IPS-15b (cell line): ENCODE measurements at regions not wholly inside any gene's neighbourhood (a gene's known extent, or its start where the extent isn't known, plus 50 kb on each side); places are given as distances from the start of the nearest gene placed in this dataset.
"Not testable (repeated sequence)": the region's sequence is repeated elsewhere in the genome, so short reads cannot be mapped to it uniquely, and the experiment has no call there.

Source experiments
- H3K27me3 ChIP-seq: one replicate; pipeline ENCODE4 v1.6.1; 2013; ENCODE audit warnings: low read length; ENCODE audit not compliant: control insufficient read depth, insufficient read depth
- H3K36me3 ChIP-seq: one replicate; pipeline ENCODE4 v1.6.1; 2013; ENCODE audit warnings: low read length; ENCODE audit not compliant: control insufficient read depth, insufficient read depth
- H3K4me1 ChIP-seq: one replicate; pipeline ENCODE4 v1.6.1; 2013; ENCODE audit warnings: mild to moderate bottlenecking, low read length; ENCODE audit not compliant: control insufficient read depth, insufficient read depth
- H3K4me3 ChIP-seq: one replicate; pipeline ENCODE4 v1.5.1; 2013; ENCODE audit warnings: low read depth, low read length
- H3K9ac ChIP-seq: one replicate; pipeline ENCODE4 v1.6.1; 2013; ENCODE audit warnings: low read depth, mild to moderate bottlenecking, low read length
- H3K9me3 ChIP-seq: one replicate; pipeline ENCODE4 v1.6.1; 2013; ENCODE audit warnings: mild to moderate bottlenecking, low read length; ENCODE audit not compliant: control insufficient read depth, insufficient read depth

- Histone ChIP-seq H3K9me3 (peaks cover 35% of the 10 kb centered on the region), H3K27me3 (no peaks in the 10 kb centered on the region), H3K4me3 (no peak overlapping the region), H3K9ac (no peak overlapping the region), H3K4me1 (no peaks in the 10 kb centered on the region), H3K36me3 (peaks cover 2% of the 10 kb centered on the region)
Measured at GRCh38 chr16:35573407-35573806, 2114.0 kb downstream of the TP53TG3F start.

- peaks cover 29% of the 10 kb centered on the region for H3K9me3 ChIP-seq
- H3K36me3 ChIP-seq: peaks cover 2% of the 10 kb centered on the region
- no peak overlapping the region for H3K4me3 ChIP-seq
Measured at GRCh38 chr16:35574011-35574410, 2114.6 kb downstream of the TP53TG3F start.

GRCh38 chr16:35574454-35575431, 2115.3 kb downstream of the TP53TG3F start:
- Histone ChIP-seq H3K36me3 (peaks cover 2% of the 10 kb centered on the region), H3K4me1 (no peaks in the 10 kb centered on the region), H3K4me3 (no peak overlapping the region), H3K27me3 (no peaks in the 10 kb centered on the region), H3K9me3 (peaks cover 24% of the 10 kb centered on the region), H3K9ac (no peak overlapping the region)

More at GRCh38 chr16:35574011-35574410, 2114.6 kb downstream of the TP53TG3F start:
- Histone ChIP-seq H3K27me3 (no peaks in the 10 kb centered on the region), H3K4me1 (no peaks in the 10 kb centered on the region), H3K9ac (no peak overlapping the region)

DNA sequence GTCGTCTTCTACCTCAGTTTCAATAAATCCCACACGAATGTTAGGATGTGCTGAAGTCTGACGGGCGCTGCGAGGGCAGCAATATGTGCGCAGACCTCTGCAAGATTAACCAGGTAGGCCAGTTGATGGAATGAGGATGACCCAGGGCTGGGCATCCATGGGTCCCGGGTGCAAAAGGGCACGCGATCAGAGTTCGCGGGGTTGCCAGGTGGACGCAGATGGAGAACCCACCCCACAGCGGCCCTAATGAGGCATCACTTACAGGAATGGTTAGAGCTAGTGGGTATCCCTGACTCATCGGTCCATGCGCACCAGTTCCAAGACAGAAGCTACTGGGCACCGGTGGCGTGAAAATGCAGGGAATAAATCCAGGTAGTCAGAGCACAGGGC, 2116.0 kb downstream of the TP53TG3F start:
- peaks cover 26% of the 10 kb centered on the region for H3K9me3 ChIP-seq
- no peaks in the 10 kb centered on the region for H3K27me3 ChIP-seq
- no peak overlapping the region for H3K4me3 ChIP-seq
- H3K9ac ChIP-seq: no peak overlapping the region
- no peaks in the 10 kb centered on the region for H3K4me1 ChIP-seq
- peaks cover 2% of the 10 kb centered on the region for H3K36me3 ChIP-seq

DNA sequence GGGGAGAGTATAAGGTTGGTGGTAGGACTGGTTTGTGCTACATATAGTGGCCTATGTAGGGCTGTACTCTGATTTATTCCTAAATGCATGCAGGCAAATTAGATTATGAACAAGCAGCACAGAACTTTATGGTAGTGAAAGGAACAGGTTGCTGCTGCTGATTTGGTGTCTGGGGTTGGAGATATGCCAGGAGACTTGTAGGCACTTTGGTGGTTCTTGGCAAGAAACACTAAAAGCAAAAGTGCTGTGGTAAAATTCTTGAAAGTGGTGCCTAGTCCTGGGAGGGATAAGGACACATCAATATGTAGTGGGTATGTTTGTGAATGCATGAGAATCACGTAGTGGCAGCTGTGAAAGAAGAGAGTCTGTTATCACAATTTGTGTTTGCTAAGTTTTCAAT, 2126.0 kb downstream of the TP53TG3F start:
- Histone ChIP-seq H3K4me3 (no peak overlapping the region), H3K9ac (no peak overlapping the region), H3K36me3 (no peaks in the 10 kb centered on the region), H3K27me3 (no peaks in the 10 kb centered on the region), H3K4me1 (no peaks in the 10 kb centered on the region), H3K9me3 (peaks cover 3% of the 10 kb centered on the region)

DNA sequence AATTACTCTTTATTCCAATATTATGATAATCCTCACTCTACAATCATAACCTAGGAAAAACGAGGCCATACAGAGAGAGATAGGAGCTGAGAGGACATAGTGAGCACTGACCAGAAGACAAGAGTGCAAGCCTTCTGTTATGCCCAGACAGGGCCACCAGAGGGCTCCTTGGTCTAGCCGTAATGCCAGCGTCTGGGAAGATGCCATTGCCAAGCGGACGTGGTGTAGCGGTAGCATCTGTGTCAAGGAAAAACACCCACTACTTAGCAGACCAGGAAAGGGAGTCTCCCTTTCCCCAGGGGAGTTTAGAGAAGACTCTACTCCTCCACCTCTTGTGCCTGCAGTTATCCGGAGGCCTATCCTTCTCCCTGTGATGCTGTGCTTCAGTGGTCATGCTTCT, 2131.5 kb downstream of the TP53TG3F start:
- H3K9me3 ChIP-seq, H3K4me1 ChIP-seq, H3K27me3 ChIP-seq, H3K4me3 ChIP-seq, H3K9ac ChIP-seq, H3K36me3 ChIP-seq: not testable (repeated sequence)

GRCh38 chr16:35596467-35596866, 2137.1 kb downstream of the TP53TG3F start:
- no peak overlapping the region for H3K9ac ChIP-seq
- no peaks in the 10 kb centered on the region for H3K27me3 ChIP-seq
- H3K36me3 ChIP-seq: no peaks in the 10 kb centered on the region
- no peak overlapping the region for H3K4me3 ChIP-seq
- no peaks in the 10 kb centered on the region for H3K4me1 ChIP-seq
- H3K9me3 ChIP-seq: peaks cover 24% of the 10 kb centered on the region

- no peaks in the 10 kb centered on the region for H3K27me3 ChIP-seq
- no peak overlapping the region for H3K9ac ChIP-seq
- no peak overlapping the region for H3K4me3 ChIP-seq
- no peaks in the 10 kb centered on the region for H3K36me3 ChIP-seq
- peaks cover 21% of the 10 kb centered on the region for H3K9me3 ChIP-seq
- no peaks in the 10 kb centered on the region for H3K4me1 ChIP-seq
Measured at GRCh38 chr16:35598696-35599332, 2139.4 kb downstream of the TP53TG3F start.

GRCh38 chr16:35599429-35600160, 2140.2 kb downstream of the TP53TG3F start:
- H3K27me3 ChIP-seq: no peaks in the 10 kb centered on the region
- no peaks in the 10 kb centered on the region for H3K36me3 ChIP-seq
- peaks cover 21% of the 10 kb centered on the region for H3K9me3 ChIP-seq
- H3K4me3 ChIP-seq: no peak overlapping the region
- no peaks in the 10 kb centered on the region for H3K4me1 ChIP-seq
- H3K9ac ChIP-seq: no peak overlapping the region

GRCh38 chr16:35600161-35600555, 2140.7 kb downstream of the TP53TG3F start:
- H3K27me3 ChIP-seq, H3K4me1 ChIP-seq, H3K36me3 ChIP-seq, H3K4me3 ChIP-seq, H3K9ac ChIP-seq: not testable (repeated sequence)
- peaks cover 21% of the 10 kb centered on the region for H3K9me3 ChIP-seq

DNA sequence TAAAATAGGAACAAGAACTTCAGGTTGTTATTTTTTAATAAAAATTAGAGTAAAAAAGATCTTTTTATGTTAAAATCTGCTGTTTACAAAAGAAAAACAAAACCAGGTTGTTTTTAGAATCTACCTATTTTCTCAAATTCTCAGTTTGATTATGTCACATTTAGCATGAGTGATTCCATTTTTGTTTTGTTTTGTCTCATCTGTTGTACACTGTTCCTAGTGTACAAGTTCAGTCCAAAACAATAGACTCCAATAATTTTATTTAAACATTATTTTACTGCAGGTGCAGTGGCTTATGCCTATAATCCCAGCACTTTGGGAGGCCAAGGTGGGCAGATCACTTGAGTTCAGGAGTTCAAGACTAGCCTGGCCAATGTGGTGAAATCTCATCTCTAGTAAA, 2142.7 kb downstream of the TP53TG3F start:
- no peak overlapping the region for H3K4me3 ChIP-seq
- H3K4me1 ChIP-seq: no peaks in the 10 kb centered on the region
- H3K27me3 ChIP-seq: no peaks in the 10 kb centered on the region
- H3K9me3 ChIP-seq: peaks cover 16% of the 10 kb centered on the region
- H3K9ac ChIP-seq: no peak overlapping the region
- no peaks in the 10 kb centered on the region for H3K36me3 ChIP-seq
